ENCODE measurements at regions not wholly inside any gene's neighbourhood (a gene's known extent, or its start where the extent isn't known, plus 50 kb on each side); places are given as distances from the start of the nearest gene placed in this dataset.
"Not testable (repeated sequence)": the region's sequence is repeated elsewhere in the genome, so short reads cannot be mapped to it uniquely, and the experiment has no call there.

GRCh38 chr10:30763918-30764317, 134.4 kb upstream of the LYZL2 start:
- no peak for DNase-seq

DNA sequence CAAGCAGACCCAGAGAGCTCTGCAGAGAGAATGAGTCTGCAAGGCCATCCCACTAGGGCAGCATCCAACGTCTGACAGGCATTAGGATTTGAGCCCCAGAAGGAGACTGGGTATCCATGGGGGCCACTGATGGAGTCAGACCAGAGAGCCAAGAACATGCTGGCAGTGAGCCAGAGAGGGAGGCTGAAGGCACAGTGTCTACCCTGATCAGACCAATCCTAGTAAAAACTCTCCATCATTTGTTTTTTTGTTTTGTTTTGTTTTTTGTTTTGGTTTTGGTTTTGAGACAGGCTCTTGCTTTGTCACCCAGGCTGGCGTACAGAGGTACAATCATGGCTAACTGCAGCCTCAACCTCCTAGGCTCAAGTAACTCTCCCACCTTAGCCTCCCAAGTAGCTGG, 133.1 kb upstream of the LYZL2 start:
- no peak for DNase-seq

DNA sequence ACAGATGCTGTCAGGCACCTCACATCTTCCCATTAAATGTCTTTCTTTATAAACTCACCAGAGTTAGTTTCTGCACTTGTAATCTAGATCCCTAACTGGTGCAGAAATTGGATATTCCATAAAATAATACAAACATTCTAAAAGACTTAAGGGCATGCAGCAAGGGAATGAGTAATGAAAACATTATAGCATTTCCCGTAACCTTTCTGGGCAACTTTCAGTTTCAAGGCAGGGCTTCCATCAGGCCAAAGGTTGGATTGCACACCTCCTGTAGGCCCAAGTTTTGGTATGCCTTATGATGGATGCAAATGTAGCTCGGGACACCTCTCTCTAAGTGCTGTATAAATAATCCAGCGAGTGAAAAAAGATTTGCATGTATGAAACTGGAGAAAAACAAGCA, 129.9 kb upstream of the LYZL2 start:
- peak; percentile 19 for DNase-seq

GRCh38 chr10:30758338-30758737, 128.8 kb upstream of the LYZL2 start:
- DNase-seq = no peak

DNA sequence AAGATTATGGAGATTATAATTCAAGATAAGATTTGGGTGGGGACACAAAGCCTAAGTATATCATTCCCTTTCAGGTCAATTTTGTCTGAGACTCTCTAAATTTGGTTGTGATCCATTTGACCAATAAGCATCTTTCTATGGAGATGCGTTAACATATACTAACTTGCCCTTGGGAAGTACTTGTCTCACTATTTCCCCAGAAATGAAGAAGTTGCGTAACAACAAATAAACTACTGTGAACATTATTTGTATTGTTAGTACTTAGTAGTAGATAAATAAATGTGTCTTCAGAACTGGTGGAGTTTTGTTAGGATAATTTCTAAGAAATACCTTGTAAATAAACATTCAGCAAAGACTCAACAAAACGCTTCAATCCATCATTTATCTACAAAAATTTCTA, 127.3 kb upstream of the LYZL2 start:
- no peak for DNase-seq

GRCh38 chr10:30756151-30756550, 126.6 kb upstream of the LYZL2 start:
- DNase-seq = no peak

- DNase-seq = peak; percentile 62
These were observed 125.9 kb upstream of the LYZL2 start for GRCh38 chr10:30755441-30755953.

DNA sequence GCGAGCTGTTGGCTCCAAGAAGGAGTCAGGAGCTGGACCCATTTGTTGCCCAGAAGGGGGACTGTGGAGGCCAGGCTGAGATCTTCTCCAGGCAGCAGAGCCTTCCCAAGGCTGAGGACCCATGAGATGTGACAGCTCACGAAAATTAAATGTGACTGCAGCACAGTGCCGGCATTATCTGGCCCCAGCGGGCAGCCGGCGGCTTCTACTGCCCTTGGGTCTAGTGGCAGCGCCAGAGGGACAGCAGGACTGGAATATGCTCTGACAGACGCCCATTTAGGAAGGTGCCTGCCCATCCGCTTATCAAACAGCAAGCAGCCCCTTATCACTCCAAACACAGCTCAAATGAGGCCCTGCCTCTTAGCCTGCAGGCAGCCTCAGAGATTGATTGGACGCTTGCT, 122.9 kb upstream of the LYZL2 start:
- DNase-seq = peak; percentile 86

DNA sequence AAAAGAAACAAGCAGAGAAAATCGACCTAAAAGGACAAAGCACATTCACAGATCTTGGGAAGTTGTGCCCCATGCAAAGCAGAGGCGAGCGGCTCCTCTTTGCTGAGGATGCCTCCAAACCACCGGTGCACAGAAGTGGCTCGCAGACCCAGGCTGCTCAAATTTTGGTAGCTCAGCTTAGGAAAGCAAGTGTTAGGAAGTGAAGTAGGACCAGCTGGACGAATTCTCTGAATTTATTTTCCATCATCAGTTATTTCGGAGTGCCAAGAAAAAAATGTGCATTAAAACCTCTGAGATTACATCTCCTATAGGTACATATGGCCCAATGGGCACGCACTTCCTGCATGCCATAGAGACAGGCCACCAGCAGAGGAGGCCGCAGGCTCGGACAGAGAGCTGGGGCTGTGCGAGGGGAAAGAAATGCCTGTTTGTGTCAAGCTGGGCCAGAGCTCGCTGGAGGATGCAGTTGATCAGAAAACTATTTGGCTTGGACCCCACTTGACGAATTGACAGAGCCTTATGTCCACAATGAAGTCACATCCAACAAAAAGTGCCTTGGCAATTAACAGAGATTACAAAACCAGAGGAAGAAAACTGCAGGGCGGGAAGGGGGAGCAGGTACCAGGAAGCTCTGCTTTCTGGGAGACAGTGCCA, 122.3 kb upstream of the LYZL2 start:
- peak; percentile 87 for DNase-seq

GRCh38 chr10:30750971-30751677, 121.6 kb upstream of the LYZL2 start:
- DNase-seq = no peak

DNA sequence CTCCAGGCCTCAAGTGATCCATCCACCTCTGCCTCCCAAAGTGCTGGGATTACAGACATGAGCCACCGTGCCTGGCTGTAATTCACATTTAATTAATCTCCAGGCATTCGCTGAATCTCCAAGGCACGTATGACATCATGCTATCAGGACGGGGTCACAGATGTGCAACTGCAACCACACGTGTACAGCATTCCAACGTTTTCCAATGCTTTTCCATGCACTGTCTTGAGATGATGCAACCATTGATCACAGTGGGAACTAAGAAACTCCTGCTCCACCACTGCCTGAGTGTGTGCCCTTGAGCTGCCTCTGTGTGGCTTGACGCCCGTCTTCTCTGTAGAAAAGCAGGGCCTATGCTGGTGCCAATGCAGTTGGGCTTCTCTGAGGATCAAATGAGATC, 119.8 kb upstream of the LYZL2 start:
- DNase-seq = no peak

GRCh38 chr10:30748152-30748973, 118.8 kb upstream of the LYZL2 start:
- no peak for DNase-seq

- no peak for DNase-seq
These were observed 118.1 kb upstream of the LYZL2 start for GRCh38 chr10:30747633-30748032.

DNA sequence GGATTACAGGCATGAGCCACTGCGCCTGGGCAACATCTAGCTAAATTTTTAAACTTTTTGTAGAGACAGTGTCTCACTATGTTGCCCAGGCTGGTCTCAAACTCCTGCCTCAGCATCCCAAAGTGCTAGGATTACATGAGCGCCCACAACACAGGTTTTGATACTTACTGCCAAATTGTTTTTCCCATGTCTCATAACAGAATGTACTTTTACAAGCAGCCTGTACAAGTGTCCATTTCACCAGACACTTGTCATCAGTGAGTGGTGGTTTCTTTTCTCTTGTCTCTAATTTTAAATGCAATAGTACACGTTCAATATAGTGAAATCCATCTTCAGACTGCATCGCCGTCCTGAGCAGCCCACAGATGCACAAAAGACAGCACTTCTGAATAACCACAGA, 116.4 kb upstream of the LYZL2 start:
- DNase-seq = no peak

DNA sequence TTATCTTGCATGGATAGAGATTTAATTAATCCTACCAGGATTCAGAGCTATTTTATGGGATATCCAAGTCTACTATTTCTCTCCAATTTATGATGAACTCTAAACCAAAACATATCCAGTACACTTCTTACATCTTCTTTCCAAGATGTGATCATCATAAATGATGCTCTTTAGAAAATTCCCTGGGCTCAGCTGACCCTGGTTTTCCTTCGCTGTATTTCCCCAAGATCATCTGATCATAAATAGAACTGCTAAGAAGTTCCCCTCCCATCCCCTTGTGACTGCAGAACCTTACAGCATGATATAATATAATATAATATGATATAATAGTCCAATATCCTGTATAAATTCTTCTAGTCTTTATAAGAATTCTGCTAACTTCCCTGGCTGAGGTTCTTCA, 114.6 kb upstream of the LYZL2 start:
- DNase-seq = no peak

DNA sequence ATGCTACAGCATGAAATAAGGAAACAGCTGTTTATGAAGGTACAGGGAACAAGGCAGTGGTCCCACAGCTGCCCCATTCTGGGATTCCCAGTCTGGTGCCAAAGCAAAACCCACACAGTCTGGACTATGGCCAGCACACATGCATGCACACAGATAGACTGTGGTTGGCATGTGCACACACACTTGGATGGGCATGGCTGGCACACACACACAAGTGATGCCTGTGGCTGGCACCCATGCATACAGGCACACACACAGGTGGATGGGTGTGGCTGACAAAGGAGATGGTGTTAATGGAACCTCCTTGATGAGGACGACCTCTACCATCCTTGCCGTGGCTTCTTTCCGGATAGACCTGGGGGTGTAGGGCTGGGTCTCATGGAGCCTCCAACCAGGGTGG, 114.0 kb upstream of the LYZL2 start:
- DNase-seq = no peak

DNA sequence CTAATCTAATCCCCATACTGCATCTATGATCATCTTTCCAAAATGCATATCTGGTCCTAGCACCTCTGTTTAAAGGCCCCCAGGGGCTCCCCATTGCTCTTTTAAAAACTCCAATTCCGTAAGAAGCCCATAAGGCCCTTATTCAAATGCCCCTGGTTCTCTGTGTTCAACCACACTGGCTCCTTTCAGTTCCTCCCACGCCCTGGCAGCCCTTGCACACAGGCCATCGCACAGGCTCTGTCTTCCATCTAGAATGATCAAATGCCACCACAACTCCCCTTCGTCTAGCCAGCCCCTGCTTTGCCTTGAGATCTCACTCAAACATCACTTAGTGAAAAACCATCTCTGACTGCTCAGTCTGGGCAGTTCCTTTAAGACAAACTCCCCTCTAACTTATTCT, 112.9 kb upstream of the LYZL2 start:
- no peak for DNase-seq

DNA sequence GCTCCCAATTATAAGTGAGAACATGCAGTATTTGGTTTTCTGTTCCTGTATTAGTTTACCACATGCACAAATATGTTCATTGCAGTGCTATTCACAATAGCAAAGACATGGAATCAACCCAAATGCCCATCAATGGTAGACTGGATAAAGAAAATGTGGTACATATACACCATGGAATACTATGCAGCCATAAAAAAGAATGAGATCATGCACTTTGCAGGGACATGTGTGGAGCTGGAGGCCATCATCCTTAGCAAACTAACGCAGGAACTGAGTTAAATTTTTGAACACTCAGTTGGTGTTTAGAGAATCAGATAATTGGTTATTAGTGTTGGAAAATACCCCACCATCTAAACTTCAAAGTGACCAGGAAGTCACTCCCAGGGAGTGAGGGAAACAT, 111.2 kb upstream of the LYZL2 start:
- not testable (repeated sequence) for DNase-seq

GRCh38 chr10:30738416-30738815, 108.9 kb upstream of the LYZL2 start:
- DNase-seq = no peak

- no peak for DNase-seq
These were observed 108.4 kb upstream of the LYZL2 start for GRCh38 chr10:30737931-30738391.

DNA sequence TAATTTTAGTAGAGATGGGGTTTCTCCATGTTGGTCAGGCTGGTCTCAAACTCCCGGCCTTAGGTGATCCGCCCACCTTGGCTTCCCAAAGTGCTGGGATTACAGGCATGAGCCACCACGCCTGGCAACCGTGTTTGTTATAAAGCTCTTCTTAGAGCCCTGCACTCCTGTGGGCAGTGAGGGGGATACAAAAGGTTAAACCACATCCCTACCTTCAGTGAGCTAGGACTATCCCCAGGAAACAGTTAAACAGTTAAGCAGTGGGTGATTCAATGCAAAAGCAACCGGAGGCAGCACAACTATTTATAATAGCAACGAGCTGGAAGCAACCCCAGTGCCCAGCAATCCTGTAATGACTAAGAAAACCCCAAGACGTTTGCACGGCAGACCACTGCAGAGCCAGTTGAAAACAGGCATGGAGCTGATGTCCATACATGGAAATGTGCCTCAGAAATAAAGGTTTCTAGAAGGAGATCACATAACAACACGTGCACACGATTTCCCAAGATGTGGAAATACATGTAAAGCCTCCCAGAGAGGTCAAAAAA, 107.2 kb upstream of the LYZL2 start:
- DNase-seq = no peak

DNA sequence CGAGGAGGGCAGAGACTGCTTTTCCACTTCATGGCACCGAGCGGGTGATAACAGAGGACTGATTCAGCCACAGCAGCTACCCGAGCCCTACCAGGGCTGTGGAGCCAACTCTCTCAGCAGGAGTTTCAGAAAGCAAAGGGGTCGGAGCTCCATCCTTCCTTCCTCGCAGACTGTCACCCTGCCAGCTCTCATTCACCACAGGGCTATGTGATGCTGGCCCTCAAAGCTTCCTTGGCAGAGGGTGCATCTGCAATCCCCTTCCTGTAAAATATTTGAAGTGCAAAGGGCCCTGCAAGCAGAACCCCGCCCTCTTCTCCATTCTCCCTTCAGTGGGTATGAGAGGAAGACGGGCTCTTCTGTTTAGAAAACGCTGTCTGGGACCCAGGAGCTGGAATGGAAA, 105.3 kb upstream of the LYZL2 start:
- DNase-seq = no peak

- no peak for DNase-seq
These were observed 103.1 kb upstream of the LYZL2 start for GRCh38 chr10:30732671-30733070.
